H9 (cell line): ENCODE measurements at regions not wholly inside any gene's neighbourhood (a gene's known extent, or its start where the extent isn't known, plus 50 kb on each side); places are given as distances from the start of the nearest gene placed in this dataset.

Experiments
- DNase-seq: peaks from one replicate; pipeline ENCODE4 v3.0.0-alpha.2; 2017
- H2AFZ ChIP-seq: one replicate; pipeline ENCODE4 v1.6.1; 2013; ENCODE audit warnings: mild to moderate bottlenecking, low read length, control low read depth, moderate library complexity
- H2AK5ac ChIP-seq: 2 replicates; pipeline ENCODE4 v1.6.1; 2013; ENCODE audit warnings: low read length, control low read depth, mixed read lengths; ENCODE audit not compliant: insufficient read length
- H2BK120ac ChIP-seq: one replicate; pipeline ENCODE4 v1.6.1; 2013; ENCODE audit warnings: low read depth, mild to moderate bottlenecking, low read length, control low read depth, inconsistent platforms; ENCODE audit not compliant: poor library complexity, severe bottlenecking
- H2BK12ac ChIP-seq: 2 replicates; pipeline ENCODE4 v1.6.1; 2013; ENCODE audit warnings: low read length, control low read depth, mixed read lengths, low read depth; ENCODE audit not compliant: insufficient read length
- H2BK15ac ChIP-seq: 2 replicates; pipeline ENCODE4 v1.6.1; 2013; ENCODE audit warnings: low read depth, low read length, control low read depth
- H2BK20ac ChIP-seq: one replicate; pipeline ENCODE4 v1.6.1; 2013; ENCODE audit warnings: low read depth, mild to moderate bottlenecking, low read length, control low read depth, inconsistent platforms; ENCODE audit not compliant: poor library complexity, severe bottlenecking
- H2BK5ac ChIP-seq: 2 replicates; pipeline ENCODE4 v1.6.1; 2013; ENCODE audit warnings: low read length, control low read depth, mixed read lengths; ENCODE audit not compliant: insufficient read length
- H3K14ac ChIP-seq: 2 replicates; pipeline ENCODE4 v1.6.1; 2013; ENCODE audit warnings: low read length, control low read depth; ENCODE audit not compliant: insufficient read depth
- H3K18ac ChIP-seq: 2 replicates; pipeline ENCODE4 v1.6.1; 2013; ENCODE audit warnings: low read depth, mild to moderate bottlenecking, mixed read lengths, low read length, control low read depth; ENCODE audit not compliant: insufficient read length
- H3K23ac ChIP-seq: 2 replicates; pipeline ENCODE4 v1.6.1; 2013; ENCODE audit warnings: low read length, control low read depth, mixed read lengths, low read depth; ENCODE audit not compliant: insufficient read length
- H3K23me2 ChIP-seq: 2 replicates; pipeline ENCODE4 v1.6.1; 2013; ENCODE audit warnings: low read depth, mild to moderate bottlenecking, mixed read lengths, low read length, control low read depth; ENCODE audit not compliant: insufficient read length, poor library complexity, severe bottlenecking
- H3K27ac ChIP-seq: 2 replicates; pipeline ENCODE4 v1.5.1; 2013; ENCODE audit warnings: low read length, control low read depth, mixed read lengths, low read depth; ENCODE audit not compliant: insufficient read length
- H3K27me3 ChIP-seq: 2 replicates; pipeline ENCODE4 v1.6.1; 2013; ENCODE audit warnings: low read length, control low read depth, inconsistent platforms; ENCODE audit not compliant: insufficient read depth
- H3K4ac ChIP-seq: 2 replicates; pipeline ENCODE4 v1.6.1; 2013; ENCODE audit warnings: low read depth, mild to moderate bottlenecking, control low read depth, inconsistent platforms, low read length, moderate library complexity
- H3K4me1 ChIP-seq: 2 replicates; pipeline ENCODE4 v1.6.1; 2013; ENCODE audit warnings: low read length, control low read depth, inconsistent platforms; ENCODE audit not compliant: insufficient read depth
- H3K4me2 ChIP-seq: 2 replicates; pipeline ENCODE4 v1.6.1; 2013; ENCODE audit warnings: low read length, control low read depth, mixed read lengths; ENCODE audit not compliant: insufficient read length, insufficient read depth
- H3K56ac ChIP-seq: 2 replicates; pipeline ENCODE4 v1.6.1; 2013; ENCODE audit warnings: low read depth, mild to moderate bottlenecking, mixed read lengths, low read length, control low read depth; ENCODE audit not compliant: insufficient read length
- H3K79me1 ChIP-seq: 2 replicates; pipeline ENCODE4 v1.6.1; 2013; ENCODE audit warnings: low read depth, mild to moderate bottlenecking, moderate library complexity, low read length, control low read depth, inconsistent platforms; ENCODE audit not compliant: insufficient read depth, poor library complexity, severe bottlenecking
- H3K79me2 ChIP-seq: 2 replicates; pipeline ENCODE4 v1.6.1; 2013; ENCODE audit warnings: low read length, control low read depth, inconsistent platforms; ENCODE audit not compliant: insufficient read depth
- H3K9ac ChIP-seq: 2 replicates; pipeline ENCODE4 v1.6.1; 2013; ENCODE audit warnings: low read length, control low read depth, mixed read lengths; ENCODE audit not compliant: insufficient read length; ENCODE audit errors: extremely low read depth
- H3K9me3 ChIP-seq: one replicate; pipeline ENCODE4 v1.6.1; 2013; ENCODE audit warnings: low read depth, low read length, inconsistent platforms; ENCODE audit not compliant: control insufficient read depth
- H3T11ph ChIP-seq: one replicate; pipeline ENCODE4 v1.6.1; 2013; ENCODE audit warnings: mild to moderate bottlenecking, low read length, control low read depth, inconsistent platforms
- H4K20me1 ChIP-seq: one replicate; pipeline ENCODE4 v1.6.1; 2013; ENCODE audit not compliant: control insufficient read depth, insufficient read length, insufficient read depth
- H4K5ac ChIP-seq: 2 replicates; pipeline ENCODE4 v1.6.1; 2013; ENCODE audit warnings: low read depth, mild to moderate bottlenecking, mixed read lengths, low read length, control low read depth; ENCODE audit not compliant: insufficient read length
- H4K8ac ChIP-seq: replicated peaks from 2 replicates; pipeline ENCODE4 v1.6.1; 2013; ENCODE audit warnings: low read length, control low read depth, mixed read lengths, low read depth; ENCODE audit not compliant: insufficient read length
- H4K91ac ChIP-seq: 2 replicates; pipeline ENCODE4 v1.6.1; 2013; ENCODE audit warnings: low read depth, mild to moderate bottlenecking, moderate library complexity, mixed read lengths, low read length, control low read depth; ENCODE audit not compliant: insufficient read length
- H3K27ac Mint-ChIP-seq, 3 experiments: 2 replicates in 2 of 3; 3 replicates in 1 of 3; pipeline ENCODE4 v1.8.0; 2020 to 2021; ENCODE audit warnings: mixed read lengths in 3 of 3, mild to moderate bottlenecking in 1 of 3, moderate library complexity in 1 of 3
- H3K27me3 Mint-ChIP-seq: 2 replicates; pipeline ENCODE4 v1.8.0; 2021; ENCODE audit warnings: low read depth, mild to moderate bottlenecking, moderate library complexity, mixed read lengths
- H3K36me3 Mint-ChIP-seq, 3 experiments: 2 replicates in 2 of 3; 3 replicates in 1 of 3; pipeline ENCODE4 v1.8.0; 2020 to 2021; ENCODE audit warnings: low read depth in 3 of 3, mixed read lengths in 3 of 3; ENCODE audit not compliant: insufficient read depth in 1 of 3
- H3K4me1 Mint-ChIP-seq, 2 experiments: 2 replicates each; pipeline ENCODE4 v1.8.0; 2020; ENCODE audit warnings: mixed read lengths in 2 of 2
- H3K4me3 Mint-ChIP-seq, 2 experiments: 2 replicates in 1 of 2; 3 replicates in 1 of 2; pipeline ENCODE4 v1.8.0; 2020 to 2021; ENCODE audit warnings: mild to moderate bottlenecking in 2 of 2, mixed read lengths in 2 of 2, moderate library complexity in 1 of 2
- H3K9me3 Mint-ChIP-seq, 2 experiments: 2 replicates in 1 of 2; 3 replicates in 1 of 2; pipeline ENCODE4 v1.8.0; 2020; ENCODE audit warnings: mild to moderate bottlenecking in 2 of 2, mixed read lengths in 2 of 2, moderate library complexity in 1 of 2
- CTCF ChIP-seq: fragments of 200-600 bp; sonication (generic); conservative IDR thresholded peaks from 3 replicates; pipeline ENCODE4 v1.8.0; 2021; ENCODE audit warnings: antibody characterized with exemption, mild to moderate bottlenecking

GRCh38 chr3:88784925-88785324 is 322.5 kb upstream of the EPHA3 start:
- Histone ChIP-seq H3T11ph (no peak overlapping the region), H3K27me3 (no peaks in the 10 kb centered on the region), H2BK15ac (no peak overlapping the region), H3K79me2 (no peaks in the 10 kb centered on the region), H3K14ac (no peak overlapping the region), H3K79me1 (no peaks in the 10 kb centered on the region), H4K5ac (no peak overlapping the region), H3K56ac (no peak overlapping the region), H4K8ac (no peak overlapping the region), H3K27ac (no peak overlapping the region), H3K4me1 (no peaks in the 10 kb centered on the region), H3K23ac (no peak overlapping the region), H2AK5ac (no peak overlapping the region), H3K9ac (no peak overlapping the region), H3K9me3 (no peaks in the 10 kb centered on the region), H3K23me2 (no peaks in the 10 kb centered on the region), H2BK20ac (no peak overlapping the region), H2BK5ac (no peak overlapping the region), H4K20me1 (no peaks in the 10 kb centered on the region), H2BK12ac (no peak overlapping the region), H2BK120ac (no peak overlapping the region), H4K91ac (no peak overlapping the region), H3K18ac (no peak overlapping the region), H2AFZ (no peak overlapping the region), H3K4ac (no peak overlapping the region), H3K4me2 (no peak overlapping the region)
- Mint-ChIP-seq H3K27ac (no peak overlapping the region), H3K4me1 (no peaks in the 10 kb centered on the region), H3K4me3 (no peak overlapping the region), H3K9me3 (peaks cover 0 to 17% of the 10 kb centered on the region in 2 experiments; a peak in 4 of 5 replicates), H3K27me3 (no peaks in the 10 kb centered on the region), H3K36me3 (peaks cover 0 to 12% (median 0%) of the 10 kb centered on the region in 3 experiments; a peak in 4 of 7 replicates)
- TF ChIP-seq CTCF: no peak
- DNase-seq: no peak
